A673 (cell line): ENCODE measurements at regions not wholly inside any gene's neighbourhood (a gene's known extent, or its start where the extent isn't known, plus 50 kb on each side); places are given as distances from the start of the nearest gene placed in this dataset.
A peak's percentile ranks its signal among the peaks of the same experiment; 100 is the strongest.

Experiments used
- BruUV-seq: library from RNA; stranded (reverse); fragments of 400-500 nt; replicated peaks from 2 replicates; lab custom pipeline; 2021; lab: Mats Ljungman, UMichigan
- CTCF ChIA-PET: fragments of 300-600 bp; sonication (Branson Sonifier 250); formaldehyde crosslinking; loops from one replicate; lab custom pipeline; 2022; ENCODE audit warnings: antibody characterized with exemption; lab: Charles Lee
- POLR2A ChIA-PET: fragments of 300-600 bp; sonication (Branson Sonifier 250); formaldehyde crosslinking; loops from one replicate; lab custom pipeline; 2022; ENCODE audit warnings: antibody characterized with exemption; ENCODE audit not compliant: low non-redundant PET; lab: Charles Lee
- DNase-seq: peaks from one replicate; pipeline ENCODE4 v3.0.0-alpha.2; 2015; ENCODE audit warnings: low spot score
- H3K27ac ChIP-seq: fragments of 200-600 bp; sonication (generic); 2 replicates; pipeline ENCODE4 v1.5.1; 2016; ENCODE audit warnings: mixed run types, low read depth, mild to moderate bottlenecking, mixed read lengths, antibody characterized with exemption, low read length; ENCODE audit not compliant: poor library complexity, severe bottlenecking
- H3K27me3 ChIP-seq: fragments of 200-600 bp; sonication (generic); replicated peaks from 2 replicates; pipeline ENCODE4 v1.6.1; 2017; ENCODE audit warnings: mixed run types, low read depth, mild to moderate bottlenecking, mixed read lengths, antibody characterized with exemption, low read length; ENCODE audit not compliant: insufficient read depth, poor library complexity
- H3K36me3 ChIP-seq: fragments of 200-600 bp; sonication (generic); 2 replicates; pipeline ENCODE4 v1.6.1; 2016; ENCODE audit warnings: mixed run types, mild to moderate bottlenecking, mixed read lengths, antibody characterized with exemption, low read length; ENCODE audit not compliant: insufficient read depth, poor library complexity, severe bottlenecking
- H3K4me1 ChIP-seq: fragments of 200-600 bp; sonication (generic); 2 replicates; pipeline ENCODE4 v1.6.1; 2017; ENCODE audit warnings: mixed run types, mild to moderate bottlenecking, mixed read lengths, antibody characterized with exemption, low read length; ENCODE audit not compliant: insufficient read depth, poor library complexity, severe bottlenecking
- H3K4me3 ChIP-seq: fragments of 200-600 bp; sonication (generic); 2 replicates; pipeline ENCODE4 v1.5.1; 2016; ENCODE audit warnings: low read depth, mixed run types, mild to moderate bottlenecking, mixed read lengths, low read length; ENCODE audit not compliant: poor library complexity, severe bottlenecking
- H3K9me3 ChIP-seq: fragments of 200-600 bp; sonication (generic); 2 replicates; pipeline ENCODE4 v1.6.1; 2016; ENCODE audit warnings: mixed run types, low read depth, mild to moderate bottlenecking, mixed read lengths, antibody characterized with exemption, low read length; ENCODE audit not compliant: poor library complexity, severe bottlenecking
- CTCF ChIP-seq: fragments of 300-800, 200-600 bp; sonication (generic); conservative IDR thresholded peaks from 2 replicates; pipeline ENCODE4 v1.5.1; 2017; ENCODE audit warnings: low read depth, mild to moderate bottlenecking, antibody characterized with exemption, low read length, moderate library complexity, mixed read lengths
- EZH2 ChIP-seq: fragments of 200-600 bp; sonication (generic); IDR thresholded peaks from 2 replicates; pipeline ENCODE4 v1.6.1; 2017; ENCODE audit warnings: borderline replicate concordance, low read depth, mild to moderate bottlenecking, mixed read lengths, antibody characterized with exemption, low read length; ENCODE audit not compliant: poor library complexity, severe bottlenecking
- intact Hi-C: fragments of 100-400 bp; cut with micrococcal nuclease; formaldehyde crosslinking; loops from one replicate; pipeline ENCODE4 v1.10.0; 2022; ENCODE audit not compliant: unreplicated experiment

GRCh38 chr4:135515295-135515694 lies 1313.7 kb upstream of the PABPC4L start:
- Histone ChIP-seq H3K4me1 (no peaks in the 10 kb centered on the region), H3K9me3 (peaks cover 3% of the 10 kb centered on the region), H3K36me3 (no peaks in the 10 kb centered on the region), H3K27ac (no peak overlapping the region), H3K27me3 (no peaks in the 10 kb centered on the region), H3K4me3 (no peak overlapping the region)
- intact Hi-C loops, result no loop called here
- POLR2A ChIA-PET, result no interaction called here
- BruUV-seq, result no TSS peak
- DNase-seq, result no peak
- CTCF ChIA-PET, result no interaction called here
- no peak for TF ChIP-seq CTCF
- no peak for TF ChIP-seq EZH2

- TF ChIP-seq CTCF, result no peak
- no peak for TF ChIP-seq EZH2
- DNase-seq, result no peak
- peaks cover 3% of the 10 kb centered on the region for H3K9me3 ChIP-seq
- H3K27ac ChIP-seq, result no peak overlapping the region
- ChIA-PET CTCF (no interaction called here), POLR2A (no interaction called here)
- no peaks in the 10 kb centered on the region for H3K36me3 ChIP-seq
- H3K4me3 ChIP-seq, result no peak overlapping the region
- intact Hi-C loops, result no loop called here
- H3K27me3 ChIP-seq, result no peaks in the 10 kb centered on the region
- H3K4me1 ChIP-seq, result no peaks in the 10 kb centered on the region
- no TSS peak for BruUV-seq
These were observed 1309.0 kb upstream of the PABPC4L start for GRCh38 chr4:135510582-135510981.

GRCh38 chr4:135508006-135508714 lies 1306.6 kb upstream of the PABPC4L start:
- H3K27ac ChIP-seq, result no peak overlapping the region
- CTCF ChIA-PET, result no interaction called here
- no peak overlapping the region for H3K4me3 ChIP-seq
- POLR2A ChIA-PET, result no interaction called here
- no peaks in the 10 kb centered on the region for H3K27me3 ChIP-seq
- TF ChIP-seq CTCF (no peak), EZH2 (no peak)
- H3K9me3 ChIP-seq, result peaks cover 2% of the 10 kb centered on the region
- intact Hi-C loops, result no loop called here
- H3K4me1 ChIP-seq, result no peaks in the 10 kb centered on the region
- DNase-seq, result peak; percentile 64
- TSS peak; percentile 69 for BruUV-seq
- H3K36me3 ChIP-seq, result no peaks in the 10 kb centered on the region
